Activated T-cell treated with anti-CD3 and anti-CD28 coated beads for 48 hours (primary cell): ENCODE measurements at regions not wholly inside any gene's neighbourhood (a gene's known extent, or its start where the extent isn't known, plus 50 kb on each side); places are given as distances from the start of the nearest gene placed in this dataset.
"Not testable (repeated sequence)": the region's sequence is repeated elsewhere in the genome, so short reads cannot be mapped to it uniquely, and the experiment has no call there.

Source experiments
- DNase-seq: peaks from one replicate; pipeline ENCODE4 v3.0.0-alpha.2; 2020; ENCODE audit warnings: low read depth

GRCh38 chr11:19625438-19625837, 87.2 kb upstream of the NAV2 start:
- DNase-seq = no peak

GRCh38 chr11:19617696-19618523, 94.7 kb upstream of the NAV2 start:
- no peak for DNase-seq

- no peak for DNase-seq
These were observed 97.1 kb upstream of the NAV2 start for GRCh38 chr11:19615341-19616183.

- no peak for DNase-seq
These were observed 98.2 kb upstream of the NAV2 start for GRCh38 chr11:19614370-19614940.

GRCh38 chr11:19612025-19612424, 100.6 kb upstream of the NAV2 start:
- not testable (repeated sequence) for DNase-seq

GRCh38 chr11:19607656-19608360, 104.8 kb upstream of the NAV2 start:
- DNase-seq = no peak

GRCh38 chr11:19606856-19607655, 105.6 kb upstream of the NAV2 start:
- DNase-seq = no peak

GRCh38 chr11:19605520-19606371, 106.9 kb upstream of the NAV2 start:
- DNase-seq = no peak

- DNase-seq = no peak
These were observed 107.8 kb upstream of the NAV2 start for GRCh38 chr11:19604679-19605375.

GRCh38 chr11:19603771-19604170, 108.9 kb upstream of the NAV2 start:
- DNase-seq = no peak

GRCh38 chr11:19602891-19603290, 109.7 kb upstream of the NAV2 start:
- DNase-seq = no peak

GRCh38 chr11:19602406-19602805, 110.2 kb upstream of the NAV2 start:
- no peak for DNase-seq

- no peak for DNase-seq
These were observed 111.4 kb upstream of the NAV2 start for GRCh38 chr11:19601235-19601634.

- DNase-seq = no peak
These were observed 113.0 kb upstream of the NAV2 start for GRCh38 chr11:19599681-19600080.

- no peak for DNase-seq
These were observed 113.7 kb upstream of the NAV2 start for GRCh38 chr11:19598876-19599486.

GRCh38 chr11:19598456-19598855, 114.2 kb upstream of the NAV2 start:
- no peak for DNase-seq

- DNase-seq = no peak
These were observed 114.8 kb upstream of the NAV2 start for GRCh38 chr11:19597876-19598275.

- no peak for DNase-seq
These were observed 115.4 kb upstream of the NAV2 start for GRCh38 chr11:19597206-19597605.
